Uterus (tissue), 3 donors: ENCODE measurements at regions not wholly inside any gene's neighbourhood (a gene's known extent, or its start where the extent isn't known, plus 50 kb on each side); places are given as distances from the start of the nearest gene placed in this dataset.
A peak's percentile ranks its signal among the peaks of the same experiment; 100 is the strongest.

ENCODE experiments used
- DNase-seq, 2 donors: peaks; one replicate each; pipeline ENCODE4 v3.0.0-alpha.2; 2019 to 2020
- H3K27ac ChIP-seq, 2 donors: fragments of 200-600 bp; sonication (generic); 1 replicate in 1 of 2; 2 replicates in 1 of 2; pipeline ENCODE4 v1.5.1; 2016 to 2018
- H3K27me3 ChIP-seq, 2 donors: fragments of 200-600 bp; sonication (generic); one replicate each; pipeline ENCODE4 v1.5.1; 2018 to 2019; ENCODE audit warnings: control low read depth in 1 of 2
- H3K36me3 ChIP-seq, 2 donors: fragments of 200-600 bp; sonication (generic); one replicate each; pipeline ENCODE4 v1.5.1; 2019; ENCODE audit warnings: control low read depth in 1 of 2
- H3K4me1 ChIP-seq, 2 donors: fragments of 200-600 bp; sonication (generic); one replicate each; pipeline ENCODE4 v1.5.1; 2018 to 2019; ENCODE audit warnings: control low read depth in 1 of 2
- H3K4me3 ChIP-seq, 2 donors: fragments of 200-600 bp; sonication (generic); 1 replicate in 1 of 2; 2 replicates in 1 of 2; pipeline ENCODE4 v1.5.1; 2018 to 2019; ENCODE audit warnings: mild to moderate bottlenecking in 1 of 2
- H3K9me3 ChIP-seq, 2 donors: fragments of 200-600 bp; sonication (generic); one replicate each; pipeline ENCODE4 v1.5.1; 2019; ENCODE audit warnings: control low read depth in 1 of 2
- CTCF ChIP-seq, 4 experiments: fragments of 200-600 bp in 2 of 4; fragments of 450-650 bp in 2 of 4; sonication (generic) in 2 of 4; IDR thresholded peaks; one replicate each; pipeline ENCODE4 v1.5.1; 2016 to 2019; ENCODE audit warnings: antibody characterized with exemption in 4 of 4, mild to moderate bottlenecking in 2 of 4, moderate library complexity in 1 of 4
- POLR2A ChIP-seq, 2 donors: fragments of 450-650 bp; IDR thresholded peaks; one replicate each; pipeline ENCODE4 v1.6.1; 2016; ENCODE audit warnings: antibody characterized with exemption in 2 of 2, mild to moderate bottlenecking in 1 of 2, moderate library complexity in 1 of 2
- intact Hi-C: fragments of 100-400 bp; cut with DNase I; formaldehyde crosslinking; loops from one replicate; pipeline ENCODE4 v1.15.1; 2023; ENCODE audit warnings: low total_unique reads
- donor health status: DM: yes; HTN: yes; CAD: no.

- no peaks in the 10 kb centered on the region for H3K4me1 ChIP-seq
These were observed 253.9 kb downstream of the RHOU start for GRCh38 chr1:228989176-228989575.

GRCh38 chr1:228989676-228989991 is 254.4 kb downstream of the RHOU start:
- H3K27me3 ChIP-seq: no peaks in the 10 kb centered on the region
- peak overlapping the region in 1 of 2 donors; percentile 69 for H3K27ac ChIP-seq
- DNase-seq: no peak
- no peaks in the 10 kb centered on the region for H3K36me3 ChIP-seq
- intact Hi-C loops: no loop called here
- TF ChIP-seq POLR2A (IDR thresholded peaks at IDR 0.05): no peak
- TF ChIP-seq CTCF (IDR thresholded peaks at IDR 0.05): no peak
- no peaks in the 10 kb centered on the region for H3K9me3 ChIP-seq
- H3K4me3 ChIP-seq: no peak overlapping the region
- H3K4me1 ChIP-seq: no peaks in the 10 kb centered on the region

More at GRCh38 chr1:228989176-228989575, 253.9 kb downstream of the RHOU start:
- Histone ChIP-seq H3K27me3 (no peaks in the 10 kb centered on the region), H3K36me3 (no peaks in the 10 kb centered on the region), H3K27ac (no peak overlapping the region), H3K4me3 (no peak overlapping the region), H3K9me3 (no peaks in the 10 kb centered on the region)
- TF ChIP-seq CTCF (IDR thresholded peaks at IDR 0.05) (no peak), POLR2A (IDR thresholded peaks at IDR 0.05) (no peak)
- intact Hi-C loops: no loop called here
- no peak for DNase-seq

GRCh38 chr1:228989992-228990827 is 254.9 kb downstream of the RHOU start:
- no peaks in the 10 kb centered on the region for H3K4me1 ChIP-seq
- DNase-seq: peak; percentile 65 to 74
- no peak overlapping the region for H3K4me3 ChIP-seq
- peak overlapping the region; percentile 24 to 69 for H3K27ac ChIP-seq
- no peaks in the 10 kb centered on the region for H3K27me3 ChIP-seq
- H3K36me3 ChIP-seq: no peaks in the 10 kb centered on the region
- TF ChIP-seq POLR2A (IDR thresholded peaks at IDR 0.05) (no peak), CTCF (IDR thresholded peaks at IDR 0.05) (no peak)
- intact Hi-C loops: no loop called here
- no peaks in the 10 kb centered on the region for H3K9me3 ChIP-seq

GRCh38 chr1:228990906-228991569 is 255.8 kb downstream of the RHOU start:
- H3K27ac ChIP-seq: peak overlapping the region in 1 of 2 donors; percentile 69
- no peak for DNase-seq
- intact Hi-C loops: no loop called here

More at GRCh38 chr1:228990906-228991569, 255.8 kb downstream of the RHOU start:
- TF ChIP-seq CTCF (IDR thresholded peaks at IDR 0.05): no peak
- TF ChIP-seq POLR2A (IDR thresholded peaks at IDR 0.05): no peak
- Histone ChIP-seq H3K27me3 (no peaks in the 10 kb centered on the region), H3K4me3 (no peak overlapping the region), H3K4me1 (no peaks in the 10 kb centered on the region), H3K36me3 (no peaks in the 10 kb centered on the region), H3K9me3 (no peaks in the 10 kb centered on the region)
